A204.1 (cell line): ENCODE measurements at regions not wholly inside any gene's neighbourhood (a gene's known extent, or its start where the extent isn't known, plus 50 kb on each side); places are given as distances from the start of the nearest gene placed in this dataset.
"Not testable (repeated sequence)": the region's sequence is repeated elsewhere in the genome, so short reads cannot be mapped to it uniquely, and the experiment has no call there.

Experiments used
- FAIRE-seq: peaks from 2 replicates; lab custom pipeline; 2012; peaks lifted over from hg19 to GRCh38; lab: Jason Lieb, UNC

GRCh38 chr9:25045469-25045868, 499.8 kb upstream of the IZUMO3 start:
- not testable (repeated sequence) for FAIRE-seq

GRCh38 chr9:25029743-25030142, 484.0 kb upstream of the IZUMO3 start:
- FAIRE-seq, result no peak

- FAIRE-seq, result no peak
These were observed 480.0 kb upstream of the IZUMO3 start for GRCh38 chr9:25025686-25026085.

- FAIRE-seq, result no peak
These were observed 479.5 kb upstream of the IZUMO3 start for GRCh38 chr9:25025156-25025555.

GRCh38 chr9:25017779-25018178, 472.1 kb upstream of the IZUMO3 start:
- FAIRE-seq, result peak; percentile 14

- FAIRE-seq, result no peak
These were observed 464.4 kb upstream of the IZUMO3 start for GRCh38 chr9:25010027-25010662.

GRCh38 chr9:25003686-25004085, 458.0 kb upstream of the IZUMO3 start:
- no peak for FAIRE-seq

GRCh38 chr9:24986331-24986730, 440.6 kb upstream of the IZUMO3 start:
- no peak for FAIRE-seq

GRCh38 chr9:24970780-24971179, 425.1 kb upstream of the IZUMO3 start:
- FAIRE-seq, result not testable (repeated sequence)

- FAIRE-seq, result no peak
These were observed 416.1 kb upstream of the IZUMO3 start for GRCh38 chr9:24961762-24962161.

GRCh38 chr9:24953070-24953469, 407.4 kb upstream of the IZUMO3 start:
- FAIRE-seq, result no peak

GRCh38 chr9:24939109-24939850, 393.6 kb upstream of the IZUMO3 start:
- no peak for FAIRE-seq

- FAIRE-seq, result no peak
These were observed 390.4 kb upstream of the IZUMO3 start for GRCh38 chr9:24936117-24936516.

GRCh38 chr9:24932785-24933184, 387.1 kb upstream of the IZUMO3 start:
- FAIRE-seq, result no peak

- FAIRE-seq, result no peak
These were observed 386.2 kb upstream of the IZUMO3 start for GRCh38 chr9:24931894-24932293.

GRCh38 chr9:24912767-24913166, 367.1 kb upstream of the IZUMO3 start:
- FAIRE-seq, result no peak

- FAIRE-seq, result no peak
These were observed 355.6 kb upstream of the IZUMO3 start for GRCh38 chr9:24901319-24901718.

- FAIRE-seq, result no peak
These were observed 354.5 kb upstream of the IZUMO3 start for GRCh38 chr9:24900179-24900578.

GRCh38 chr9:24899463-24899862, 353.8 kb upstream of the IZUMO3 start:
- FAIRE-seq, result no peak

- no peak for FAIRE-seq
These were observed 352.1 kb upstream of the IZUMO3 start for GRCh38 chr9:24897826-24898225.

- no peak for FAIRE-seq
These were observed 335.7 kb upstream of the IZUMO3 start for GRCh38 chr9:24881361-24881760.

- no peak for FAIRE-seq
These were observed 333.9 kb upstream of the IZUMO3 start for GRCh38 chr9:24879591-24879990.

- not testable (repeated sequence) for FAIRE-seq
These were observed 310.9 kb upstream of the IZUMO3 start for GRCh38 chr9:24856601-24857000.
